ENCODE measurements at regions not wholly inside any gene's neighbourhood (a gene's known extent, or its start where the extent isn't known, plus 50 kb on each side); places are given as distances from the start of the nearest gene placed in this dataset.

DNA sequence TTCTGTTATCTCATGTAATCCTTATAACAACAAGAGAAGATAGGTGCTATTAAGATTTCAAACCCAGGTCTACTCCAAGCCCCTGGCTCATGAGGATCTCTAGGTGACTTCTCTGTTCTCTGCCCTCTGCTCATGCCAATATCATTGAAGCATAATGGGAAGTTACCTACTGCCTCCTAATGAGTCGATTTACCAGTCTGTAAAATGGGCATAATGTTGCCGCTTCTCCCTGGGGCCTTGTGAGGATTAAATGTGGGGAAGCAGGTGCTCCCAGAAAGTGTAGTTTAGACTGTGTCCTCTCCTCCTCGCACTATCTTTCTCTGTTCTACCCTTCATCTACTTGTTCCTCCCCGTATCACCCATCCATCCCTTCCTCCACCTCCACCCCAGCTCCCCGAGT lies 169.2 kb upstream of the LHX5 start:
- no peak overlapping the region for H3K27ac ChIP-seq

GRCh38 chr12:113639474-113639873 lies 167.8 kb upstream of the LHX5 start:
- H3K4me1 ChIP-seq: peaks cover 0 to 6% (median 0%) of the 10 kb centered on the region in 4 donors
- H3K36me3 ChIP-seq: no peaks in the 10 kb centered on the region
- no peak for DNase-seq (ENCODE audit: low spot score in 2 of 2)
- peaks cover 0 to 41% of the 10 kb centered on the region in 2 donors for H3K27me3 ChIP-seq
- H3K4me3 ChIP-seq: no peak overlapping the region
- no peaks in the 10 kb centered on the region for H3K9me3 ChIP-seq
- WGBS, 2 donors: 85 to 87% methylated on average over 10 of the region's 10 CpGs
- TF ChIP-seq, protein P1, sequence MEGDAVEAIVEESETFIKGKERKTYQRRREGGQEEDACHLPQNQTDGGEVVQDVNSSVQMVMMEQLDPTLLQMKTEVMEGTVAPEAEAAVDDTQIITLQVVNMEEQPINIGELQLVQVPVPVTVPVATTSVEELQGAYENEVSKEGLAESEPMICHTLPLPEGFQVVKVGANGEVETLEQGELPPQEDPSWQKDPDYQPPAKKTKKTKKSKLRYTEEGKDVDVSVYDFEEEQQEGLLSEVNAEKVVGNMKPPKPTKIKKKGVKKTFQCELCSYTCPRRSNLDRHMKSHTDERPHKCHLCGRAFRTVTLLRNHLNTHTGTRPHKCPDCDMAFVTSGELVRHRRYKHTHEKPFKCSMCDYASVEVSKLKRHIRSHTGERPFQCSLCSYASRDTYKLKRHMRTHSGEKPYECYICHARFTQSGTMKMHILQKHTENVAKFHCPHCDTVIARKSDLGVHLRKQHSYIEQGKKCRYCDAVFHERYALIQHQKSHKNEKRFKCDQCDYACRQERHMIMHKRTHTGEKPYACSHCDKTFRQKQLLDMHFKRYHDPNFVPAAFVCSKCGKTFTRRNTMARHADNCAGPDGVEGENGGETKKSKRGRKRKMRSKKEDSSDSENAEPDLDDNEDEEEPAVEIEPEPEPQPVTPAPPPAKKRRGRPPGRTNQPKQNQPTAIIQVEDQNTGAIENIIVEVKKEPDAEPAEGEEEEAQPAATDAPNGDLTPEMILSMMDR (IDR thresholded peaks at IDR 0.05): no peak
- TF ChIP-seq POLR2A (IDR thresholded peaks at IDR 0.05) (no peak), EP300 (IDR thresholded peaks at IDR 0.05) (no peak)
- no peak overlapping the region for H3K27ac ChIP-seq

More for the DNA sequence above, 169.2 kb upstream of the LHX5 start:
- Histone ChIP-seq H3K9me3 (no peaks in the 10 kb centered on the region), H3K36me3 (no peaks in the 10 kb centered on the region), H3K4me3 (no peak overlapping the region), H3K4me1 (peaks cover 0 to 6% (median 0%) of the 10 kb centered on the region in 4 donors), H3K27me3 (peaks cover 0 to 41% of the 10 kb centered on the region in 2 donors)
- WGBS, 2 donors: 67 to 68% methylated on average over 5 of the region's 5 CpGs
- no peak for DNase-seq (ENCODE audit: low spot score in 2 of 2)
- TF ChIP-seq POLR2A (IDR thresholded peaks at IDR 0.05): no peak
- no peak for TF ChIP-seq EP300 (IDR thresholded peaks at IDR 0.05)
- TF ChIP-seq, protein P1 (IDR thresholded peaks at IDR 0.05): no peak

DNA sequence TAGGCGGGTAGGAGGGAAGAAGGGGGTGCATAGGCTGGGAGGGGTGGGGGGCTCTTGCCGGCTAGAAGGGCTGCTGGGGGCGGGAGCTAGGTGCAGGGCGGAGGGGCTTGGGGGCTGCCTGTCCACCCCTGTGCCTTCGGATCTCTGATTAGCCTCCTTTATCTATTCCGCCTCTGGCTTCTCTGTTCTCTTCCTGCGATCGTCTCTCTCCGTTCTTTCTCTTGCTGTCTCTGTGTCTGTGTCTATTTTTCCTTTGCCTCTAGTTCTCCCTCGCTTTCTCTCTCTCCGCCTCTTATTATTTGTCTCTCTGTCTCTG lies 166.7 kb upstream of the LHX5 start:
- DNase-seq (ENCODE audit: low spot score in 2 of 2): no peak
- H3K9me3 ChIP-seq: no peaks in the 10 kb centered on the region
- no peaks in the 10 kb centered on the region for H3K36me3 ChIP-seq
- TF ChIP-seq, protein P1 (IDR thresholded peaks at IDR 0.05): no peak
- no peak for TF ChIP-seq EP300 (IDR thresholded peaks at IDR 0.05)
- no peak for TF ChIP-seq POLR2A (IDR thresholded peaks at IDR 0.05)
- H3K27ac ChIP-seq: no peak overlapping the region
- H3K27me3 ChIP-seq: peaks cover 0 to 36% of the 10 kb centered on the region in 2 donors
- no peak overlapping the region for H3K4me3 ChIP-seq
- WGBS, 2 donors: 13 to 14% methylated on average over 11 of the region's 11 CpGs
- peaks cover 0 to 6% (median 0%) of the 10 kb centered on the region in 4 donors for H3K4me1 ChIP-seq

GRCh38 chr12:113634982-113635381 lies 163.3 kb upstream of the LHX5 start:
- H3K4me3 ChIP-seq: no peak overlapping the region
- peaks cover 0 to 15% (median 0%) of the 10 kb centered on the region in 4 donors for H3K9me3 ChIP-seq
- H3K4me1 ChIP-seq: peaks cover 0 to 6% (median 0%) of the 10 kb centered on the region in 4 donors
- peaks cover 0 to 26% of the 10 kb centered on the region in 2 donors for H3K27me3 ChIP-seq
- DNase-seq (ENCODE audit: low spot score in 2 of 2): no peak
- TF ChIP-seq POLR2A (IDR thresholded peaks at IDR 0.05): no peak
- TF ChIP-seq EP300 (IDR thresholded peaks at IDR 0.05): no peak
- TF ChIP-seq, protein P1 (IDR thresholded peaks at IDR 0.05): no peak
- H3K36me3 ChIP-seq: no peaks in the 10 kb centered on the region
- 50 to 51% methylated on average over 8 of the region's 8 CpGs for WGBS, 2 donors
- no peak overlapping the region for H3K27ac ChIP-seq

DNA sequence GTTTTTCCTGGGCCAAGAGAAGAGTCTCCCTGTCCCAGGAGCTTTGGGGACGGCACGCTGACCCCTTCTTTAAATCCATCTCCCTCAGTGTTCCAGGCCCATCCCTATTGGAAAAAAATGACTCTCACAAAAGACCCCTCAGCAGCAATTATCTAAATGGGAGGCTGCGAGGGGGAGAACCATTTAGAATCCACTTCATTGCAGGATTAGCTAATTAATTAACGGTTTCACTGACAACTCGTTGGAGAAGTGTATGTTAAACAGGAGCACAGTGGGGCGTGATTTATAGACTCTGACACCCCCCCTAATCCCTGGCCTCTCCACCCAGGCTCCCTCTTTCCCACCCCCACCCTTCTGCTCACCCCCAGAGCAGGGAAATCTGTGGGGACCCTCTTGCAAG lies 162.8 kb upstream of the LHX5 start:
- Histone ChIP-seq H3K36me3 (no peaks in the 10 kb centered on the region), H3K4me3 (no peak overlapping the region), H3K27ac (no peak overlapping the region), H3K4me1 (peaks cover 0 to 6% (median 0%) of the 10 kb centered on the region in 4 donors), H3K9me3 (peaks cover 0 to 20% (median 0%) of the 10 kb centered on the region in 4 donors), H3K27me3 (peaks cover 0 to 21% of the 10 kb centered on the region in 2 donors)
- WGBS, 2 donors: 43 to 49% methylated on average over 6 of the region's 6 CpGs
- TF ChIP-seq, protein P1 (IDR thresholded peaks at IDR 0.05): no peak
- TF ChIP-seq EP300 (IDR thresholded peaks at IDR 0.05) (no peak), POLR2A (IDR thresholded peaks at IDR 0.05) (no peak)
- no peak for DNase-seq (ENCODE audit: low spot score in 2 of 2)
